Stimulated activated CD4-positive, alpha-beta T cell treated with anti-CD3 and anti-CD28 coated beads, TNF-alpha, amount 100 ng/mL, for 24 hours (primary cell): ENCODE measurements at regions not wholly inside any gene's neighbourhood (a gene's known extent, or its start where the extent isn't known, plus 50 kb on each side); places are given as distances from the start of the nearest gene placed in this dataset.
A peak's percentile ranks its signal among the peaks of the same experiment; 100 is the strongest.
"Not testable (repeated sequence)": the region's sequence is repeated elsewhere in the genome, so short reads cannot be mapped to it uniquely, and the experiment has no call there.

ENCODE experiments used
- DNase-seq, 3 experiments: peaks; one replicate each; pipeline ENCODE4 v3.0.0-alpha.2; 2020; ENCODE audit warnings: low read depth in 3 of 3

DNA sequence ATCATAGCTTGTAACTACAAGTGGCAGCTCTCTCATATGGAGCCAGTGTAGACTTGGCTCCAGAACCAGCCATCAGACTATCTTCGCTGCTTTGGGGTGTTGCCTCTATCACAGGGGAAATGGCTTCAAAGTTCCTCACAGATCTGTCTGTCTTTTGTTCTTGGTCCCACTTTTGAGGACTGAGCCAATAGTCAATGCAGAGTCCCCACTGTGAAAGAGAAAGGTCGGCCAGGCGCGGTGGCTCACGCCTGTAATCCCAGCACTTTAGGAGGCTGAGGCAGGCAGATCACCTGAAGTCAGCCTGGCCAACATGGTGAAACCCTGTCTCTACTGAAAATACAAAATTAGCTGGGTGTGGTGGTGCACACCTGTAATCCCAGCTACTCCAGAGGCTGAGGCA, 86.9 kb upstream of the FZD7 start:
- DNase-seq, result not testable (repeated sequence)

DNA sequence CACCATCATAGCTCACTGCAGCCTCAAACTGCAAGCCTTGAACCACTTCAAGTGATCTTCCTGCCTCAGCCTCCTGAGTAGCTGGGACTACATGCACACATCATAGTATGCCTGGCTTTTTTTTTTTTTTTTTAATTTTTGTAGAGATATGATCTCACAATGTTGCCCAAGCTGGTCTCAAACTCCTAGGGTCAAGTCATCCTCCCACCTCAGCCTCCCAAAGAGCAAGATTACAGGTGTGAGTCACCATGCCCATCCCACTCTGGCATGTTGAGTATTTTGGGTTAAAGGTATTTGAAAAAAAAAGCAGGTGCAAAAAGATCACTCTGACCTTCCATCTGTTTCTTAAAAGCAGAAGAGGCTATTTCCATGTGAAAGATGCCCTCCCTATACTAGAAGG, 86.4 kb upstream of the FZD7 start:
- DNase-seq, result no peak

DNA sequence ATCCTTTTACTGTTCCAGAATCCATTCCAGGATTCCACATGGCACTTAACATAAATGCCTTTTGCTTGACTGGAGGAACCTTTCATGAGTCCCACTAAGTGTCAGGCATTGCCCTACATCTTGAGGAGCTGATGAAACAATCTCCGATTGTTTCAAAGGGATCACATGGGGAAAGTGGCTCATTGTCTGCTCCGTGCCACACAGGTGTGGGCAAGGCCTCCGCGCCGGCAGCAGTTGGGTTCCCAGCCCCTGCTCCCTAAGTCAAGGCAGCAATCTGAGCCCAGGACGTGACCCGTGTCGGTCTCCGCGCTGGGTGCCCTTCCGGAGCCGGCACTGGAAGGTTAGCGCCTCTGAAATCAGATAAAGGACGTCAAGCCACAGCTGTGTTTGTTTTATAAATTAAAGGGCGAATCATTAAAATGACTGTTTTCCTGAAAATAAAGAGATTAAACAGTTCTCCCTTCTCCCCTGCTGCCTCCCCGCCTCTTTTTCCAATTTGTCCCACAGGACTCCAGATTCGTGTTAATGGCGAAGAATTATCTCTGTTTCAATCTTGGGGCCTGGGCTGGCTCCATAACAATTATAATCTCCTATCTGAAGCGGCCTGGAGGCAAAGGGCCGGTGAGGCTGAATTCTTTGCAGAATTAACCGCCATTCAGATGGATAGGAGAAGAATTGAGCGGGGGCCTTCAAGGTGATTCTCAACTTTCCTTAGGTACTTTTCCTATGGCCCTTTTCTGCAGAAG, 84.3 kb upstream of the FZD7 start:
- DNase-seq, result no peak

DNA sequence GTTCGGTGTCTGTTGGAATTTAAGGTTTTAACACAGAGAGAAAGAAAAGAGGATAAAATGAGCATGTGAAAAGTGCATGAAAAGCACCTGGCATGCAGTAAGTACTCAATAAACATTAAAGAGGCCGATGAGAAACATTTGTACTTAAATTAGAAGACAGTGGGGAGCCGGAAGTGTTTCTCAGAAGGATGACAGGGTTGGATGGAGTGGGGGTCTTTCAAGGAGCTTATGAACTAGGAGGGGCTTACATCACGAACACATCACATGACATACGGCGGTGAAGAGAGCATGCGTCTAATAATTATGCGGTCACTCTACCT, 83.8 kb upstream of the FZD7 start:
- DNase-seq, result no peak

DNA sequence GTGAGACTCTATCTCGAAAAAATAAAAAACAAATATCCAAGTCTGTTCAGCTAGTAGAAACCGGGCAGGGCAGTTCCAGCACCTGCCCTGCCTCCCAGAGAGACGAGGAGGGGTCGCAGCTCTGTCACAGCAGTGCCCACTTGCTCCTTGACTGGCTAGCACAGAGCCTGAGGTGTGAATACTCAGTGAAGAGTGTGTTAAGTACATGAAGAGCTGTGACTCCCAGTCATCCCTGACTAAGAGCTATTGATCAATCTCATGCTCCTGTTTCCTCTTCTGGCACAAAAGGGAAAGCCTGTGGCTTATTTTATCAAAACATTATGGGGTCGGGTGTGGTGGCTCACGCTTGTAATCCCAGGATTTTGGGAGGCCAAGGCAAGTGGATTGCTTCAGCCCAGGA, 83.0 kb upstream of the FZD7 start:
- no peak for DNase-seq

DNA sequence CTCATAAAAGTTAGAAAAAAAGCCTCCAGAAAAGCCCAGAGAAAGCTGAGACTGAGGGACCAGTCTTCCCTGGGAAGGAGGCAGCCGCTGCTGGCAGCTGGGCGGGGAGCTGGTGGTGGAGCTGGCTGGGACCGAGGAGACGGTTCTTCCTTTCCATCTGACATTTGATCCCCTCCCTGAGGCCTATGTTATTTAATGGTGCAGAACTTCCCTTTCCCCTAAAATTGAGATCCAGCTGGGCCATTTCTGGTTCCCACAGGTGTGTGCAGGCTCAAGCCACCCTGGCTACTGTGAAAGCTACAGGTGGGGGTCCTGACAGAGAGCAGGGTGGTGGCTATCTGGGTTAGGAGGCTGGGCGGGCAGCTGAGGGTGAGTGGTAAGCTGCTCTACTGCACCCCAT, 81.5 kb upstream of the FZD7 start:
- DNase-seq, result no peak

DNA sequence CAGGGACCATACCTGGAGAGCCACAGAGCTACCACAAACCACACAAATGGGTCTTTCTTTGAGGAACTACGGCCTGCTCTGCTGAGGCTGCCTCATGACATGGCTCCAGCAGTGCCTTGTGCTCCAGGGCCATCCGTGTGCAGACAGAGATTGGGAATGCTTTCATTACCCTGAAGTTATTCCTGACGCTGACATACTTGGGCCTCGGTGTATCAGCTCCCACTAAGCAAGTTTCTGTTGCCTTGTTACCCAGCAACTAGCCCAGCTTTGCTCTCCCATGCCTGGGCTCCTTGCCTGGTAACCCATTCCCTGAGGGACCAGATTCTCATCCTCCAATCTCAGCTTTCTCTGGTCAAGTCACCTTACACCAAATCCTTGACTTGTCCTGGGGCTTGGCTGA, 80.3 kb upstream of the FZD7 start:
- no peak for DNase-seq

DNA sequence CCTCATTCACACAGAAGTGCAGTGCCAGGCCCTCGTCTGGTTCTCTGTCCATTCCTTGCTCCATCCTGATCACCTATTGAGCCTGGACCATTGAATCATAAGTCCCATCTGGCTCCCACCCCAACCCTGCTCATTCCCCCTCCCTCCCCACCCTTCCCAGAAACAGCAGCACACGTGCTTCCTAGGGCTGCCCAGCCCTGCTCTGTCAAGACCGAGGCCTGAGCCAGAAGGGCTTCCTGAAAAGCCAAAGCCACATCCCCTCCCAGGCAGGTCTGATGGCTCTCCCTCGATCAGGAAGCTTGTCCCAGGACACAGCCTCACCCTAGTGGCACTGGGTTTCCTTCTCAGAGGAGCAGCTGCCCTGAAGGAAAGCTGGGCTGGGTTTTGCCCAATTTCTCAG, 79.8 kb upstream of the FZD7 start:
- no peak for DNase-seq

DNA sequence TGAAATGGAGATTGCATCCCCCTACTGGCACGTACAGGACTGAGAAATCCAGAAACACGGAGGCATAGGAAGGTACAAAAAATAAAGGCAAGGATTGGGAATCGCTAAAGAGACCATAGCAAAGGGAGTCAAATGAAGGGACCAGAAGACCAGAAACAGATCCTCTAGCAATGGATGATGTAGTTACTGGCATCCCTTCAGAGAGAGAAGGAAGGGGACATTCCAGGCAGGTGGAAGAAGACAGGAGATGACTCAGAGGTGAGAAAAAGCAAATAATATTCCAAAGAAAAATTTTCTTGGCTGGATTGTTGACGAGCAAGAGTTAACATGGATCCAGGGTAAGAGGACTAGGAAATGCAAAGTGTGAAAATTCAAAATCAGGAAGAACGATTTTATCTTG, 78.4 kb upstream of the FZD7 start:
- no peak for DNase-seq

DNA sequence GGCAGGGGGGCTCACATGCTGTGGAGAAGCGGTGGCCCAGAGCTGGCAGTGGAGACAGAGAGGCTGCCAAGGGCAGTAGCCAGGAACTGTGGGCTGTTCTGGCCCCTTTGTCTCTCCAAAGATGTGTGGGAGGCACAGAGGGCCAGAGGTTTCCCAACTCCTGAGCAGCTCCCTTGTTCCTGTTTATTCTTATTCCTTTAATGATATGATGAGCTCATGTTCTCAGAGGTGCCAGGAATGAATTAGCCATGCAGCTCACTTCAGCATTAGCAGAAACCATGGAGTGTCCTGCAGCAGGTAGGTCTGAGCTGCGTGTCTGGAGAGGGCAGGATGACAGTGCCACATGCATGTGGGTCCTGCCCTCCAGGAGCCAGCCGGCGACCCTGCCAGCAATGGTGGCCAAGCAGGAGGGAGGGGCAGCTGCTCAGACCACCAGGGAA, 77.9 kb upstream of the FZD7 start:
- DNase-seq, result no peak

DNA sequence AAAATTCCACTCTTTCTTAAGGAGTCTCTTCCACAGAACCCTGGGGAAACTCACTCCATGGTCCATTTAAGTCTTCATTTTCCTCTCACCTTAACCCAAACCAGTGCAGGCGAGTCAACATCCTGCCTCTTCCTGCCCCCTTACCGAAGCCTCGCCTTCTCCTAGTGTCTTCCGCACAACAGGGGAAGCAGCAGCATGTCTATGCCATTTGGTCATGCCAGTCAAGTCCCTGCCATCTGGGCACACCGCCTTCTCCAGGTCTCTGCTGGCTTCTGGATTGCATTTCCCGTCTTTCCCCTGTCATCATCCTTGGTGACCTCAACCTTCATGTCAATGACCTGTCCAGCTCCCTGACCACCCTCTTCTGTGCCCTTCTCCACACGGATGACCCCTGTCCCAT, 77.3 kb upstream of the FZD7 start:
- no peak for DNase-seq

DNA sequence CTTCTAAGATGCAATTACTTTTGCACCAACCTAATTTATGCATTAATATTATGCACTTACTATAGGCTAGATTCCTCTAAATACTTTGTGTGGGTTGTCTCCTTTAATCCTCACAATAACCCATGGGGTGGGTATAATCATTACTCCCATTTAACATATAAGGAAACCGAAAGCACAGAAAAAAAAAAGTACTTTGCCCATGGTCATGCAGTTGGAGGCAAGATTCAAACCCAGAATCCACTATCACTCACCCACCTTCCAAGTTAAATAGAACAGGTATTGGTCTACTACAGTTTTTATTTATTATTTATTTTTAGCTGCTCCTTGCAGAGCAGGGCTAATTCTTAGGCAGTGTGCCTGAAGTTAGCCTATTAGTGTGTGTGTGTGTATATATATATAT, 76.6 kb upstream of the FZD7 start:
- DNase-seq, result no peak

DNA sequence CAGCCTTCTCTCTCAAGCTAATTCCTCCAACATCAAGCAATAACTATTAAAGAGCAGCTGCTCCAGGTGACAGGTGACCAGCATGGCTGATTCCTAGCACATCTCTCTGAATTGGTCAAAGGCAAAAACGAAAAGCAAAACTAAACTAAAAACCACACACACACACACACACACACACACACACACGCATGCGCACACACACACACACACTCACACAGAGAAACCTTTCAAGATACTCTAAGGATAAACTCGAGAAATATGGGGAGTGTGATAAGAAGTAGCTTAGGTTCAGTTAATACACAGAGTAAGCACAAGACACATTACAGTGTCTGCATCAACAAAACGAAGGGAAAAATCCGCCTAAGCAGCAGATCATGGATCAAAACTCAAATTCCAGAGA, 74.5 kb upstream of the FZD7 start:
- no peak for DNase-seq

DNA sequence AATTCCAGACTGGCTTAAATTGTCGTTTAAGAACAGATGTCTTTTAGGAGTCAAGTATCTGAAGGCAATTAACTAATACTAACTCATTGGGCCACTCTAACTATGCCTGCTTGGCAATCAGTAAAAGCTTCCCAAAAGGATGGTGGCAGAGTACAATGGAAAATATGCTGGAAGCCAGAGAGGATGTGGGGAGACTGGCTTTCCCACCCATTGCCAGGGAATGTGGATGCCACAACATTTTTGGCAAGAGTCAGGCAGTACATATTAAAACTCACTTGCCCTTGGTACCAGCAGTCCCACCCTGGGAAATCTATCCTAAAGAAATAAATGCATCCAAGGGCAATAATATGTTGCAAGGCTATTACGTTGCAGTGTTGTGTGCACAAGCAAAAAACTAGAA, 74.0 kb upstream of the FZD7 start:
- no peak for DNase-seq

DNA sequence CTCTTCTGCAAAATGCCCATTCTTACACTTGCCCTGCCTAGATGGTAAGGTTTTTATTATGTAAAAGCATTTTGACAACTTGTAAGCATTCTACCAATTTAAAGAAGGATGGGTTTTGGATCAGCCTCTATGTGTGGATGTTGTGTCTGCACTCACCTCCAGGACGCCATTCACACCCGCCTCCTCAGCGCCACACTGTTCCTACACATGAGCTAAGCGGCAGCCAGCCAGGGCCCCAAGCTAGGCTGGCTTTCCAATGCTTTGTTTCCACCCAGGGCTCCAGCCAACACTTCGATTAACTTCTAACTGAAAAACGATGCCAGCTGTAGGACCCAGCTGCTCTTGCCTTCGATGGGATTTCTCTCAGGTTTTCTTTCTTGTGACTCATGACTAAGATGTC, 73.3 kb upstream of the FZD7 start:
- no peak for DNase-seq

DNA sequence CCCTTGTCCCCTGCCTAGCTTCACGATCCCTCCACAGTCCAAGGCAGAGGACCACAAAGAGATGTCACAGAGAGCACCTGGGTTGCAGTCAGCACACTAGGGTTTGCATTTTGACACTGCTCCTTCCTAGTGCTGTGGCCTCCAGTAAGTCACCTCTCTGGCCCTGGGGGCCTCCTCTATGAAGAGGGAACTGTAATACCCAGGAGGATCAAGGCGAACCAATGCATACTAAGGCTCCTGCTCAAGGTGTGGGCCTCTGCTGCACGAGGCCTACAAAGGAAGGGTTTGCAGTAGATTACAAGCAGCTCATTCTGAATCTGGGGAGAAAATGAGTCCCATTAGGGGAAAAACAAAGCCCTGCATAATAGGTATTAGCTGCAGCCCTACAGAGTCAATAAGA, 72.3 kb upstream of the FZD7 start:
- no peak for DNase-seq

DNA sequence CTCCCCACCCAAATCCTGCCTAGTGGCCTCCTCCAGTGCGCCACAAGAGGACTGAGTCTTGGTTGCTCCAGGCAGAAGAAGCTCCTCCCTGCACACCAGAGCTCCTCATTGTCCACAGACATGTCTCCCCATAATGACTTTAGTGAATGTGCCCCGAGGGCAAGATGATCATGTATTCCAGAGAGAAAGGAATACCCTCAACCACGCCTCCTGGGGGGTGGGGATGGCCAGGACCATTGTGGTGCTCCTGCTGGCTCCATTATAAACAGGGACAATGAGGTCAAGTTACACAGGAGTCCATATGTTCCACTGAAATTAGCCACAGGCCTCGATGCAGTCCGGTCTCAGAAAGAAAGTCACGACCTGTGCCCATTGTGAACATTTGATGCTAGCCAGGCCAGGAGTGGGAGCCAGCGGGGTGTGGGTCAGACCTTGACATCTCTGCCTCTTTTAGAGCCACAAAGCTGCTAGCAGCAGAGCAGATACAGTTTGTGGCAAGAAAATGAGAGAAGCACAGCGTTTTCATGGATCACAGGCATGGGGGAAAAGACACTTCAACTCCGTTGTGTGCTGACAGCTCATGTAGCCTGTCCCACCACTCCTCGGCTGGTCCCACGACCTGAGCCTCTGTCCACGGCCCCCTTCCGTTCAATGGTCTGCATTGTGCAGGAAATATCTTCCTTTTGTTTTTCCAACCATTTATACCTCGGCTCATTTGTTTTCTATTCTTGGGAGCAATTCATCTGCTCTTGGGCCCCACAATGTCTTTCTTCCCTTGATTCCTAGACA, 70.7 kb upstream of the FZD7 start:
- DNase-seq, result no peak

DNA sequence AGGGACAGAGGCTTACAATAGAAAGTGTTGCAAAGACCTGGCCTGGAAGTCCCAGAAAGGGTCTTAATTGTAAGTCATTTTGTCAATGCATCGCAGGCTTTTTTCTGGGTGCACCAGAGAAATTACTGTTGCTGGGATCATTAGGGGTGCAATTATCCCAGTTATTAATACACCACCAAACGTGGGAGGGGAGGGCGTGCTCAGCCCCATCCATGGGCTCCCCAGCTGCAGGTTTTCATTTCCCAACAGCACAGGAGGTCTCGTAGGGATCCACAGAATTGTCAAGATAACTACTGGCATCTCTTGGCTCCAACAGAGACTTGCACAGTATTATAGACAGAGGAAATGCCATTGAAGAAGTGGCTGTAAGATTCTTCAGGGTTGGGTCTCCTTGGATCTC, 69.6 kb upstream of the FZD7 start:
- no peak for DNase-seq

DNA sequence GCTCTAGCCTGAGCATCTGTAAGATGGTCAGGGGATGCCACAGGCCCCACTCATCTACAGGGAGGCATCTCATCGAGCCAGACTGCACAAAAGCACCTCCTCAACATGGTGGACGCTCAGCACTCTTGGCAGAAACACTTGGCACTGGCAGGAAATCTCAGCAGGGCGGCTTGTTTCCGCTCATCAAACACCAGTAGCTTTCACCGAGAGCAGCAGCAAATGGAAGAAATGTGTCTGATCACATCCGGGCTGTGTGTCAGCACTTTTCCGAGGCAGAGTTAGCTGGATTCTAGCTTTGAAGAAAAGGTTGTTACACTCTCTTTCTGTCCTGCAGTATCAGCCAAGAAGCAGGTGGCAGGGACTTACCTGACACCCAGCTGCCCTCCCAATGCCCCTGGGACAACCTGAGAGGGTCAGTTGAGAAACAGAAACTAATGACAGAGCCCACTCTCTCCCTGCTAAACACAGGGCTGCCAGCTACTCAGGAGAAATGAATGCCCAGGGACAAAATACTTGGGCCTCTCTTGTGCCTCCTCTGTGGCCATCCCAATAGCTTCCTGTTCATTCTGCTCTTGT, 68.9 kb upstream of the FZD7 start:
- peak in 2 of 3 experiments; percentile 7 to 12 for DNase-seq

DNA sequence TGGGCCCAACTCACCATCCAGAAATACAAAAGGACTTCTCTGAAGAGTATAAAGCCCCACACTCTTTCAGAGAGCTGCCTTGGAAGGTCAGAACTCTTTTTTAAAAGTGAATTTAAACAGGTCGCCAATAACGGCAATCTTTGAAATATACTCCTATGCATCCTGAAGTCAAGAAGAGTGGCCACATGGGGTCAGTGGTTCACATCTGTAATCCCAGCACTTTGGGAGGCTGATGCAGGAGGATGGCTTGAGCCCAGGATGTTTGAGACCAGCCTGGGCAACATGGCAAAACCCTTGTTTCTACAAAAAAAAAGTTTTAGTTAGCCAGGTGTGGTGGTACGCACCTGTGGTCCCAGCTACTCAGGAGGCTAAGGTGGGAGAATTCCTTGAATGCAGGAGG, 68.1 kb upstream of the FZD7 start:
- DNase-seq, result no peak

DNA sequence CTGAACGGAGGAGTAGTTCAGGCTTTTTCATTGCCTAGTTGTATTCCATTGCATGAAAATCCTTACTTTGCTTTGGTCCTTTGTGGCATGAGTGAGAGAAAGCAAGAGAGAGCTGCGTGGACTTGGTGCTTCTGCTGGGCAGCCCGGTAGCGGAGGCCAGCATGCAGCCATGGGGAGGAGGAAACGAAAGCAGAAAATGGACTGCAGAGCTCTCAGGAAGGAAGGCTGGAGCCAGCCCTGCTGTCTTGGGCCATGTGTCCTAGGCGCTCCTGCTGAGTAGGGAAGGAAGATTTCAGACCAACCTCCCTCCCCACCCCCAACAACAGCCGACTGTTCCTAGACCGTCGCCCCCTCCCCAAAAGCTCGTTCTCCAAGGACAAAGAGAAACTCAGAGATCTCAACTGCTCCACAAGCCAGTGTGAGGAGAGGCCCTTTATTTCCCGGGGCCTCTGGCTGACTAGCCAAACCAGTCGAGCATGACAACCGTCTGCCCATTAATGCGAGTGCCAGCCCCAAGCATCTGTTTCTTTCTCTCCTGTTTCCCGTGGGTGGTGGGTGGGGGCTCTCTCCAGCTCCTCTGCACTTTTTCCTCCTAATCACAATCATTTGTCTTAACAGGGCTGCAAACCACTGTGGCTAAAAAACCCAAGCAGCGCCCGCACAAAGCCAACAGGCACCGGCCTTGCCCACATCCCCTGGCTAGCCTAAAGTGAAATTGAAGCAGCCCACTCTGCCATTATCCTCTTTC, 66.8 kb upstream of the FZD7 start:
- DNase-seq, result no peak

DNA sequence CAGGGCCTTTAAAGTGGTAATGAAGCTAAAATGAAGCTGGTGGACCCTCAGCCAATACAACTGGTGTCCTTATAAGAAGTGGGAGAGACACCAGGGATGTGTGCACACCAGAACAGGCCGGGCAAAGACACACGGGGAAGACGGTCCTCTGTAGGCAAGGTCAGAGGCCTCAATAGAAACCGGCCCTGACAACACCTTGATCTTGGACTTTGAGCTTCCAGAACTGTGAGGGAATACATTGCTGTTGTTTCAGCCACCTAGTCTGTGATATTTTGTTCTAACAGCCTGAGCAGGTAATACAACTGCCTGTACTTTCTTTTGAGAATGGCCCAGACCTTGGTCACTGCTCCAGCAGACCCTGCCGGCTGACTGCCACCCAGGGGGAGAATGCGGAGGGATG, 65.6 kb upstream of the FZD7 start:
- no peak for DNase-seq

DNA sequence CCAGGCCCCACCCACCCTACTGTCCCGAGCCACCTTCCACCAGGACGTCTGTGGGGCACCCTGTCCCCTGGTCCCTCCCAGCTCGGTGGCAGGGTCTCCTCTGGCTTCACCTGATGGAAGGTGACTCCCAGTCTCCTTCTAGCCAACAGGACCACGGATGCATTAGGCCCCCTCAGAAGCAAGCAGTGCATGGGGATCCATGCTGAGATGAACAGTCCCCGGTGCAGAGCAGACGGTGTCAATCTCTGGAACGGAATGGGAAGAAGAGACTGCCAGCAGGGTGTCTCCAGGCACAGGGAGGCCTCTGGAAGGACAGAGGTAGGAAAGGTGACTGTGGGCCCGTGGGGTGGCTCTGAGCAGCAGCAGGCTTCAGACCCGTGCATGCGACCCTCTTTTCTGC, 65.2 kb upstream of the FZD7 start:
- DNase-seq, result no peak
